Endothelial cell of umbilical vein (primary cell): ENCODE measurements at regions not wholly inside any gene's neighbourhood (a gene's known extent, or its start where the extent isn't known, plus 50 kb on each side); places are given as distances from the start of the nearest gene placed in this dataset.

Source experiments
- BruUV-seq: library from RNA; stranded (reverse); fragments of 400-500 nt; replicated peaks from 2 replicates; lab custom pipeline; 2021; lab: Mats Ljungman, UMichigan
- CTCF ChIA-PET: fragments of 300-600, 350-600 bp; sonication (Branson Sonifier 250); formaldehyde crosslinking; loops from one replicate; lab custom pipeline; 2021; ENCODE audit warnings: antibody characterized with exemption, inconsistent platforms; lab: Charles Lee
- POLR2A ChIA-PET: fragments of 300-600, 350-600 bp; sonication (Branson Sonifier 250); formaldehyde crosslinking; loops from one replicate; lab custom pipeline; 2021; ENCODE audit warnings: antibody characterized with exemption, inconsistent platforms; lab: Charles Lee
- DNase-seq: peaks from one replicate; pipeline ENCODE4 v3.0.0-alpha.2; 2011; ENCODE audit warnings: low read depth, low spot score
- FAIRE-seq: peaks from 2 replicates; lab custom pipeline; 2011; peaks lifted over from hg19 to GRCh38; lab: Jason Lieb, UNC
- H2AFZ ChIP-seq: 2 replicates; pipeline ENCODE4 v1.6.0; 2012; ENCODE audit warnings: low read depth, low read length, control low read depth, inconsistent platforms
- H3K27ac ChIP-seq: 2 replicates; pipeline ENCODE4 v1.5.1; 2011; ENCODE audit warnings: low read depth, mild to moderate bottlenecking, control low read depth, low read length, moderate library complexity; ENCODE audit not compliant: insufficient read depth
- H3K27me3 ChIP-seq, 2 experiments: 2 replicates each; pipeline versions ENCODE4 v1.6.0 to v1.6.1; 2011; ENCODE audit warnings: low read length in 2 of 2, mixed read lengths in 1 of 2; ENCODE audit not compliant: control insufficient read depth in 2 of 2, insufficient read depth in 2 of 2
- H3K36me3 ChIP-seq, 2 experiments: 2 replicates in 1 of 2; 3 replicates in 1 of 2; pipeline ENCODE4 v1.5.1; 2011; ENCODE audit warnings: low read length in 2 of 2, mild to moderate bottlenecking in 1 of 2, moderate library complexity in 1 of 2; ENCODE audit not compliant: control insufficient read depth in 2 of 2, insufficient read depth in 2 of 2; ENCODE audit errors: extremely low read depth in 1 of 2
- H3K4me1 ChIP-seq: 3 replicates; pipeline ENCODE4 v1.5.1; 2011; ENCODE audit warnings: mild to moderate bottlenecking, low read length; ENCODE audit not compliant: control insufficient read depth, insufficient read depth; ENCODE audit errors: extremely low read depth
- H3K4me2 ChIP-seq: 2 replicates; pipeline ENCODE4 v1.6.1; 2011; ENCODE audit warnings: low read length, control low read depth, mixed read lengths; ENCODE audit not compliant: insufficient read depth
- H3K4me3 ChIP-seq, 3 experiments: fragments of 200-600 bp in 1 of 3; sonication (generic), shearing (Covaris generic) in 1 of 3; replicated peaks in 1 of 3; 2 replicates each; pipeline ENCODE4 v1.5.1; 2011 to 2016; ENCODE audit warnings: control low read depth in 3 of 3, low read length in 3 of 3, mild to moderate bottlenecking in 2 of 3, inconsistent platforms in 1 of 3, low read depth in 1 of 3, moderate library complexity in 1 of 3; ENCODE audit not compliant: insufficient read depth in 1 of 3
- H3K79me2 ChIP-seq: 2 replicates; pipeline ENCODE4 v1.6.0; 2012; ENCODE audit warnings: low read length, inconsistent platforms; ENCODE audit not compliant: control insufficient read depth, insufficient read depth
- H3K9ac ChIP-seq: replicated peaks from 2 replicates; pipeline ENCODE3; 2011; ENCODE audit warnings: low read length, control low read depth; ENCODE audit not compliant: insufficient read depth; ENCODE audit errors: extremely low read depth
- H3K9me1 ChIP-seq: replicated peaks from 3 replicates; pipeline ENCODE4 v1.6.0; 2011; ENCODE audit warnings: mild to moderate bottlenecking, low read length; ENCODE audit not compliant: control insufficient read depth, insufficient read depth; ENCODE audit errors: extremely low read depth
- H3K9me3 ChIP-seq: replicated peaks from 2 replicates; pipeline ENCODE4 v1.5.1; 2012; ENCODE audit warnings: low read length, inconsistent platforms; ENCODE audit not compliant: control insufficient read depth, insufficient read depth
- H4K20me1 ChIP-seq: replicated peaks from 2 replicates; pipeline ENCODE3; 2011; ENCODE audit warnings: mild to moderate bottlenecking, low read length; ENCODE audit not compliant: control insufficient read depth, insufficient read depth; ENCODE audit errors: extremely low read depth
- CTCF ChIP-seq, 2 donors: IDR thresholded peaks; 1 replicate in 1 of 2; 2 replicates in 1 of 2; pipeline ENCODE4 v1.5.1; 2011; ENCODE audit warnings: low read length in 2 of 2, mild to moderate bottlenecking in 2 of 2, moderate library complexity in 2 of 2, control low read depth in 1 of 2, inconsistent platforms in 1 of 2, low read depth in 1 of 2; ENCODE audit not compliant: insufficient read depth in 1 of 2; ENCODE audit errors: extremely low read depth in 1 of 2
- EZH2 ChIP-seq: IDR thresholded peaks from 2 replicates; pipeline ENCODE4 v1.6.1; 2012; ENCODE audit warnings: borderline replicate concordance, low read depth, mild to moderate bottlenecking, moderate library complexity, low read length, inconsistent platforms; ENCODE audit not compliant: severe bottlenecking
- FOS ChIP-seq: IDR thresholded peaks from 2 replicates; pipeline ENCODE4 v1.6.1; 2011; ENCODE audit warnings: mild to moderate bottlenecking, low read length, moderate library complexity, borderline replicate concordance; ENCODE audit not compliant: insufficient read depth
- GATA2 ChIP-seq: IDR thresholded peaks from 2 replicates; pipeline ENCODE4 v1.7.0; 2011; ENCODE audit warnings: low read depth, mild to moderate bottlenecking, moderate library complexity, mixed read lengths, low read length; ENCODE audit not compliant: insufficient read length, insufficient read depth
- JUN ChIP-seq: IDR thresholded peaks from 2 replicates; pipeline ENCODE4 v1.6.1; 2011; ENCODE audit warnings: borderline replicate concordance, low read depth; ENCODE audit not compliant: insufficient read length, insufficient read depth
- MYC ChIP-seq: IDR thresholded peaks from one replicate; pipeline ENCODE4 v1.6.1; 2011; ENCODE audit warnings: mild to moderate bottlenecking, low read depth, low read length
- POLR2A ChIP-seq: IDR thresholded peaks from 2 replicates; pipeline ENCODE4 v1.6.1; 2012; ENCODE audit warnings: low read depth, mild to moderate bottlenecking, control low read depth, low read length
- POLR2AphosphoS5 ChIP-seq: IDR thresholded peaks from 2 replicates; pipeline ENCODE4 v1.6.1; 2012; ENCODE audit warnings: low read depth, mild to moderate bottlenecking, control low read depth, low read length, moderate library complexity; ENCODE audit not compliant: insufficient read depth
- dilution Hi-C: fragments of 300-500 bp; cut with MboI; formaldehyde crosslinking; loops from one replicate; pipeline ENCODE4 v1.15.0; 2019; ENCODE audit warnings: low sequenced_read_pairs; ENCODE audit not compliant: extremely low pct_ligation_motif_present
- intact Hi-C: fragments of 100-400 bp; cut with micrococcal nuclease; formaldehyde crosslinking; loops from one replicate; pipeline ENCODE4 v1.10.0; 2022
- TF ChIP-seq, protein P1 (sequence below): IDR thresholded peaks from 2 replicates; pipeline ENCODE4 v1.6.1; 2011; ENCODE audit not compliant: insufficient read depth, insufficient read length

DNA sequence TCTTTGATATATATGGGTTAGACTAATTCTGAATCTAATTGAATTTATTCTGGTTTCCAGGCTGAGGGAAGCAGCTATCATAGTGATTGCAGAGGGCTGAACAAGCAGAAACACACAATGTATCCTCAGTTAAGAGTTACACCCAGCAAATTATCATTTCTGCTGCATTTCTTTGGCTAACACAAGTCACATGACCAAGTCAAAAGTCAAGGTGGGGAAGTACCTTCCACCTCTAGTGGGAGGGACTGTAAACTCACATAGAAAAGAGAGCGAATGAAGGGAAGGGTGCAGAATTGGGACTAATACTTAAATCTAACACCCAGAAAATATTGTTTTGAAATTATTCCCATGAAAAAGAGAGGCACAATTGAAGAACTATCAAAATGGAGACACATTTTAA, 719.7 kb upstream of the MMS22L start:
- H4K20me1 ChIP-seq = no peaks in the 10 kb centered on the region
- H3K4me2 ChIP-seq = no peak overlapping the region
- no TSS peak for BruUV-seq
- no peak overlapping the region for H3K9ac ChIP-seq
- H3K79me2 ChIP-seq = no peaks in the 10 kb centered on the region
- H3K27ac ChIP-seq = no peak overlapping the region
- TF ChIP-seq EZH2 = no peak
- no peak for TF ChIP-seq CTCF (IDR thresholded peaks at IDR 0.05; ENCODE audit: extremely low read depth in 1 of 2, insufficient read depth in 1 of 2, low read depth in 1 of 2, low read length in 2 of 2)
- no peak for TF ChIP-seq GATA2
- DNase-seq (no peak), FAIRE-seq (no peak)
- H3K36me3 ChIP-seq = no peaks in the 10 kb centered on the region
- H3K4me3 ChIP-seq = no peak overlapping the region
- intact Hi-C loops = no loop called here
- ChIA-PET POLR2A (no interaction called here), CTCF (no interaction called here)
- H3K9me3 ChIP-seq = peaks cover 2% of the 10 kb centered on the region
- dilution Hi-C loops = no loop called here
- H3K4me1 ChIP-seq = no peaks in the 10 kb centered on the region
- H3K27me3 ChIP-seq = no peaks in the 10 kb centered on the region
- no peak overlapping the region for H2AFZ ChIP-seq
- H3K9me1 ChIP-seq = no peaks in the 10 kb centered on the region

- H3K9me1 ChIP-seq = no peaks in the 10 kb centered on the region
- H2AFZ ChIP-seq = no peak overlapping the region
- H3K36me3 ChIP-seq = no peaks in the 10 kb centered on the region
- POLR2A ChIA-PET = no interaction called here
- H4K20me1 ChIP-seq = no peaks in the 10 kb centered on the region
- no peak overlapping the region for H3K4me3 ChIP-seq
- no peaks in the 10 kb centered on the region for H3K4me1 ChIP-seq
- no TSS peak for BruUV-seq
- no peak overlapping the region for H3K9ac ChIP-seq
- dilution Hi-C loops = no loop called here
- no peaks in the 10 kb centered on the region for H3K27me3 ChIP-seq
- DNase-seq (no peak), FAIRE-seq (no peak)
- CTCF ChIA-PET = no interaction called here
- H3K9me3 ChIP-seq = peaks cover 1% of the 10 kb centered on the region
- no peak overlapping the region for H3K4me2 ChIP-seq
- TF ChIP-seq CTCF (IDR thresholded peaks at IDR 0.05; ENCODE audit: extremely low read depth in 1 of 2, insufficient read depth in 1 of 2, low read depth in 1 of 2, low read length in 2 of 2) = no peak
- TF ChIP-seq GATA2 = no peak
- no peak for TF ChIP-seq POLR2AphosphoS5
- no peak for TF ChIP-seq JUN
- no peak for TF ChIP-seq MYC
- no peak for TF ChIP-seq FOS
- TF ChIP-seq, protein P1, sequence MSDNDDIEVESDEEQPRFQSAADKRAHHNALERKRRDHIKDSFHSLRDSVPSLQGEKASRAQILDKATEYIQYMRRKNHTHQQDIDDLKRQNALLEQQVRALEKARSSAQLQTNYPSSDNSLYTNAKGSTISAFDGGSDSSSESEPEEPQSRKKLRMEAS = no peak
- TF ChIP-seq EZH2 = no peak
- no peak for TF ChIP-seq POLR2A
- H3K27ac ChIP-seq = no peak overlapping the region
- intact Hi-C loops = no loop called here
- H3K79me2 ChIP-seq = no peaks in the 10 kb centered on the region
Measured at GRCh38 chr6:98014442-98015201, 731.6 kb upstream of the MMS22L start.
